K562 (cell line): ENCODE measurements at regions not wholly inside any gene's neighbourhood (a gene's known extent, or its start where the extent isn't known, plus 50 kb on each side); places are given as distances from the start of the nearest gene placed in this dataset.
A peak's percentile ranks its signal among the peaks of the same experiment; 100 is the strongest.

Source experiments
- ARID1B ChIP-seq: fragments of 450-650 bp; IDR thresholded peaks from 2 replicates; pipeline ENCODE4 v1.6.1; 2016; ENCODE audit warnings: antibody characterized with exemption, mild to moderate bottlenecking, inconsistent platforms
- CHD4 ChIP-seq: fragments of 200-600 bp; sonication (generic); IDR thresholded peaks from 3 replicates; pipeline ENCODE4 v1.6.1; 2012; ENCODE audit warnings: low read depth, mild to moderate bottlenecking, mixed read lengths, low read length, inconsistent platforms; ENCODE audit not compliant: insufficient read depth, insufficient replicate concordance, poor library complexity, severe bottlenecking
- ELF4 ChIP-seq: fragments of 450-650 bp; formaldehyde crosslinking; IDR thresholded peaks from 2 replicates; pipeline ENCODE4 v1.4.0; 2022; ENCODE audit warnings: missing genetic modification characterization
- EP300 ChIP-seq: IDR thresholded peaks from 2 replicates; pipeline ENCODE4 v1.6.1; 2012; ENCODE audit warnings: low read length, improper control_type of control experiment
- MECOM ChIP-seq: fragments of 250-450 bp; sonication (Bioruptor Pico); IDR thresholded peaks from 2 replicates; pipeline ENCODE4 v1.8.0; 2022; ENCODE audit warnings: inconsistent platforms
- POLR3G ChIP-seq: IDR thresholded peaks from 2 replicates; pipeline ENCODE4 v1.6.1; 2011; ENCODE audit not compliant: insufficient read length, insufficient replicate concordance; ENCODE audit errors: extremely low read depth
- SP1 ChIP-seq: sonication (generic); formaldehyde crosslinking; IDR thresholded peaks from 2 replicates; pipeline ENCODE4 v1.8.1; 2022; ENCODE audit warnings: mild to moderate bottlenecking, missing genetic modification reagents
- SUPT5H ChIP-seq: fragments of 450-650 bp; IDR thresholded peaks from 2 replicates; pipeline ENCODE4 v1.6.1; 2016
- TSHZ1 ChIP-seq: fragments of 250-450 bp; sonication (Bioruptor Pico); IDR thresholded peaks from 2 replicates; pipeline ENCODE4 v1.4.0; 2020; ENCODE audit warnings: mild to moderate bottlenecking, moderate library complexity
- ZBTB26 ChIP-seq: fragments of 450-650 bp; formaldehyde crosslinking; IDR thresholded peaks from 2 replicates; pipeline ENCODE4 v1.4.0; 2022; ENCODE audit warnings: missing genetic modification characterization
- ZBTB33 ChIP-seq: sonication (generic); formaldehyde crosslinking; IDR thresholded peaks from 2 replicates; pipeline ENCODE4 v1.8.1; 2023; ENCODE audit warnings: mild to moderate bottlenecking, missing genetic modification reagents
- ZBTB49 ChIP-seq: sonication (generic); formaldehyde crosslinking; IDR thresholded peaks from 2 replicates; pipeline ENCODE4 v1.8.0; 2022; ENCODE audit warnings: missing genetic modification reagents, mild to moderate bottlenecking, borderline replicate concordance
- ZBTB8A ChIP-seq: fragments of 450-650 bp; IDR thresholded peaks from 2 replicates; pipeline ENCODE4 v1.6.1; 2018; ENCODE audit warnings: mild to moderate bottlenecking, moderate library complexity; ENCODE audit not compliant: partially characterized antibody
- ZC3H4 ChIP-seq: sonication (generic); formaldehyde crosslinking; IDR thresholded peaks from 2 replicates; pipeline ENCODE4 v1.9.0; 2021; ENCODE audit warnings: missing genetic modification reagents, borderline replicate concordance
- ZNF655 ChIP-seq: fragments of 250-450 bp; sonication (Bioruptor Pico); IDR thresholded peaks from 2 replicates; pipeline ENCODE4 v1.5.0; 2021
- ZNF76 ChIP-seq: fragments of 250-450 bp; sonication (Bioruptor Pico); IDR thresholded peaks from 2 replicates; pipeline ENCODE4 v1.4.0; 2020; ENCODE audit warnings: mild to moderate bottlenecking, moderate library complexity, borderline replicate concordance
- ZNF830 ChIP-seq: fragments of 250-450 bp; sonication (Bioruptor Pico); IDR thresholded peaks from 2 replicates; pipeline ENCODE4 v1.5.0; 2021; ENCODE audit warnings: mild to moderate bottlenecking

- TF ChIP-seq ZBTB33 (CRISPR knock-in tag) (peak; percentile 70), ARID1B (peak; percentile 42; the same call in 1 of the 2 replicates), ZNF76 (no peak), ZBTB8A (no peak), EP300 (no peak), TSHZ1 (CRISPR knock-in tag) (no peak), ELF4 (CRISPR knock-in tag) (no peak), ZC3H4 (CRISPR knock-in tag) (no peak), SUPT5H (no peak), POLR3G (no peak), ZBTB26 (CRISPR knock-in tag) (no peak), MECOM (CRISPR knock-in tag) (no peak), ZNF830 (no peak), SP1 (CRISPR knock-in tag) (no peak), ZBTB49 (CRISPR knock-in tag) (no peak), CHD4 (no peak), ZNF655 (CRISPR knock-in tag) (no peak)
These were observed 113.7 kb downstream of the RNASET2 start (continued) for GRCh38 chr6:166842607-166843006.
